Keratinocyte (primary cell): ENCODE measurements at regions not wholly inside any gene's neighbourhood (a gene's known extent, or its start where the extent isn't known, plus 50 kb on each side); places are given as distances from the start of the nearest gene placed in this dataset.

Experiments
- DNase-seq: peaks from one replicate; pipeline ENCODE4 v3.0.0-alpha.2; 2011; ENCODE audit warnings: low read depth, missing footprints, low spot score
- FAIRE-seq: peaks from 2 replicates; lab custom pipeline; 2011; peaks lifted over from hg19 to GRCh38; lab: Jason Lieb, UNC
- H2AFZ ChIP-seq: 2 replicates; pipeline ENCODE4 v1.6.0; 2012; ENCODE audit warnings: low read length, control low read depth, inconsistent platforms; ENCODE audit not compliant: control insufficient read depth
- H3K27ac ChIP-seq: 2 replicates; pipeline ENCODE4 v1.5.1; 2011; ENCODE audit warnings: low read length; ENCODE audit not compliant: control insufficient read depth, insufficient read depth
- H3K27me3 ChIP-seq: 3 replicates; pipeline ENCODE4 v1.6.0; 2011; ENCODE audit warnings: low read length; ENCODE audit not compliant: control insufficient read depth, insufficient read depth; ENCODE audit errors: extremely low read depth
- H3K36me3 ChIP-seq, 2 experiments: 2 replicates in 1 of 2; 3 replicates in 1 of 2; pipeline ENCODE4 v1.5.1; 2011; ENCODE audit warnings: low read length in 2 of 2, mild to moderate bottlenecking in 1 of 2; ENCODE audit not compliant: control insufficient read depth in 2 of 2, insufficient read depth in 2 of 2; ENCODE audit errors: extremely low read depth in 1 of 2
- H3K4me1 ChIP-seq: 3 replicates; pipeline ENCODE4 v1.5.1; 2011; ENCODE audit warnings: low read length; ENCODE audit not compliant: control insufficient read depth, insufficient read depth; ENCODE audit errors: extremely low read depth
- H3K4me2 ChIP-seq: 3 replicates; pipeline ENCODE4 v1.6.0; 2011; ENCODE audit warnings: low read depth, low read length; ENCODE audit not compliant: control insufficient read depth, insufficient read depth; ENCODE audit errors: extremely low read depth
- H3K4me3 ChIP-seq, 3 experiments: fragments of 200-600 bp in 1 of 3; sonication (generic) in 1 of 3; 2 replicates in 2 of 3; 3 replicates in 1 of 3; pipeline ENCODE4 v1.5.1; 2011 to 2016; ENCODE audit warnings: low read length in 3 of 3, mild to moderate bottlenecking in 3 of 3, control low read depth in 2 of 3, inconsistent platforms in 1 of 3, low read depth in 1 of 3, mixed read lengths in 1 of 3, mixed run types in 1 of 3, moderate library complexity in 1 of 3; ENCODE audit not compliant: control insufficient read depth in 2 of 3, insufficient read depth in 2 of 3; ENCODE audit errors: extremely low read depth in 1 of 3
- H3K79me2 ChIP-seq: 2 replicates; pipeline ENCODE4 v1.6.0; 2012; ENCODE audit warnings: low read length; ENCODE audit not compliant: control insufficient read depth, insufficient read depth
- H3K9ac ChIP-seq: 3 replicates; pipeline ENCODE4 v1.6.0; 2011; ENCODE audit warnings: low read length; ENCODE audit not compliant: control insufficient read depth, insufficient read depth; ENCODE audit errors: extremely low read depth
- H3K9me1 ChIP-seq: 3 replicates; pipeline ENCODE4 v1.6.0; 2011; ENCODE audit warnings: low read length; ENCODE audit not compliant: control insufficient read depth, insufficient read depth; ENCODE audit errors: extremely low read depth
- H3K9me3 ChIP-seq: 2 replicates; pipeline ENCODE4 v1.5.1; 2012; ENCODE audit warnings: low read depth, low read length; ENCODE audit not compliant: control insufficient read depth
- H4K20me1 ChIP-seq: 3 replicates; pipeline ENCODE4 v1.6.0; 2011; ENCODE audit warnings: low read length; ENCODE audit not compliant: control insufficient read depth, insufficient read depth; ENCODE audit errors: extremely low read depth
- CTCF ChIP-seq, 3 experiments: IDR thresholded peaks in 1 of 3; conservative IDR thresholded peaks in 1 of 3; optimal IDR thresholded peaks in 1 of 3; 2 replicates in 2 of 3; 3 replicates in 1 of 3; pipeline versions ENCODE3 to v1.5.1; 2011; ENCODE audit warnings: low read length in 3 of 3, mild to moderate bottlenecking in 3 of 3, moderate library complexity in 2 of 3, control low read depth in 1 of 3, inconsistent platforms in 1 of 3; ENCODE audit not compliant: insufficient read depth in 2 of 3; ENCODE audit errors: extremely low read depth in 1 of 3
- EZH2 ChIP-seq: IDR thresholded peaks from one replicate; pipeline ENCODE4 v1.6.1; 2012; ENCODE audit warnings: inconsistent platforms, mild to moderate bottlenecking, low read length, moderate library complexity
- dilution Hi-C: fragments of 300-500 bp; cut with MboI; formaldehyde crosslinking; loops from one replicate; pipeline ENCODE4 v1.7.0; 2020; ENCODE audit warnings: low sequenced_read_pairs; ENCODE audit not compliant: extremely low pct_ligation_motif_present

DNA sequence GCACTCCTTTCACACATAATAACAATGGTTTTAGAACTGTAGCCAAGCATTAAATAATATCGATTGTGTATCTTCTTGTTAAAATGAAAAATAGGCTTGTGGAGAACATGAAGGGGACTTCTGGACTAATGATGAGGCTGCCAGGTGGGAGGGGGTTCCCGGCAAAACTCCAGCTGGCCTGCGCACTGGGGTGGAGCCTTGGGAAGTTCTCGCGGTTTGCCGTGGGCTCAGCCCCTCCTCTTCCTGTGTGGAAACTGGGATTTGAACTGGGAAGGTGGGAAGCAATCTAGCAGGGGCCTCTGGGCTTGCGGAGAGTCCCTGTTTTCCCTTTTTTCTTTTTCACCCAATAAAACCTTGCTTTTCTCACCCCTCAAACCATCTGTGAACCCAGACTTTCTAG lies 113.7 kb upstream of the SLITRK1 start:
- Histone ChIP-seq H4K20me1 (no peaks in the 10 kb centered on the region), H3K4me1 (no peaks in the 10 kb centered on the region), H3K9ac (no peak overlapping the region), H3K9me3 (no peaks in the 10 kb centered on the region), H2AFZ (no peak overlapping the region), H3K4me2 (no peak overlapping the region), H3K36me3 (no peaks in the 10 kb centered on the region), H3K27ac (no peak overlapping the region), H3K4me3 (no peak overlapping the region), H3K79me2 (no peaks in the 10 kb centered on the region), H3K9me1 (no peaks in the 10 kb centered on the region), H3K27me3 (no peaks in the 10 kb centered on the region)
- TF ChIP-seq CTCF (optimal IDR thresholded peaks at IDR 0.05 in 1 of 3, IDR thresholded peaks at IDR 0.05 in 1 of 3, conservative IDR thresholded peaks at IDR 0.05 in 1 of 3; ENCODE audit: extremely low read depth in 1 of 3, insufficient read depth in 2 of 3, low read length in 3 of 3): no peak
- FAIRE-seq (no peak), DNase-seq (no peak)
- dilution Hi-C loops: loop anchor here (5.0 kb wide), 1 partner anchor 49 kb away; no protein-coding TSS in a partner anchor

- H3K27me3 ChIP-seq: no peaks in the 10 kb centered on the region
- no peak for TF ChIP-seq EZH2
- no peak overlapping the region for H3K27ac ChIP-seq
- H3K9me1 ChIP-seq: no peaks in the 10 kb centered on the region
- FAIRE-seq (no peak), DNase-seq (no peak)
- dilution Hi-C loops: no loop called here
- H3K36me3 ChIP-seq: no peaks in the 10 kb centered on the region
- no peak overlapping the region for H3K4me3 ChIP-seq
- no peaks in the 10 kb centered on the region for H3K4me1 ChIP-seq
- no peak overlapping the region for H2AFZ ChIP-seq
- H3K79me2 ChIP-seq: no peaks in the 10 kb centered on the region
- no peaks in the 10 kb centered on the region for H3K9me3 ChIP-seq
- no peaks in the 10 kb centered on the region for H4K20me1 ChIP-seq
- H3K9ac ChIP-seq: no peak overlapping the region
- no peak overlapping the region for H3K4me2 ChIP-seq
Measured at GRCh38 chr13:83992566-83993358, 110.5 kb upstream of the SLITRK1 start.

DNA sequence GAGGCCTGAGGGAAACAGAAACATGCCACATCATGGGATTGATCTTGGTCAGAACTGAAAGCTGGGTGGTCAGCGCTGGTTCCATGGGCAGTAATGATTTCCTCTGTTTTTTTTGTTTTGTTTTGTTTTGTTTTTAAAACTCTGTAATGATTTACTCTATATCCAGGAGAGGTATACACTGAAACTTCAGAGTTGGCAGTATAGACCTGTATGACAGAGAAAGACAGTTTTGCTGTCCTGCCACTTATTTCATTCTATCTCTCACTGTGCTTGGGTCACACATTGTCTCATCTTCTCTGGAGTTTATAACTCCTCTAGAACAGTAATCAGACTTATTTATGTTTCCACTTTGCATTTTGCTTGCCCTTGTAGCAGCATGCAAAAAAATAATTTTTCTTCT lies 105.1 kb upstream of the SLITRK1 start:
- H3K27ac ChIP-seq: no peak overlapping the region
- FAIRE-seq: no peak
- TF ChIP-seq CTCF (optimal IDR thresholded peaks at IDR 0.05 in 1 of 3, IDR thresholded peaks at IDR 0.05 in 1 of 3, conservative IDR thresholded peaks at IDR 0.05 in 1 of 3; ENCODE audit: extremely low read depth in 1 of 3, insufficient read depth in 2 of 3, low read length in 3 of 3): no peak
- no peak for TF ChIP-seq EZH2

More for the DNA sequence above, 105.1 kb upstream of the SLITRK1 start:
- Histone ChIP-seq H3K9me3 (no peaks in the 10 kb centered on the region), H3K9ac (no peak overlapping the region), H3K4me3 (no peak overlapping the region), H3K4me1 (no peaks in the 10 kb centered on the region), H3K27me3 (no peaks in the 10 kb centered on the region), H2AFZ (no peak overlapping the region), H4K20me1 (no peaks in the 10 kb centered on the region), H3K4me2 (no peak overlapping the region), H3K9me1 (no peaks in the 10 kb centered on the region), H3K79me2 (no peaks in the 10 kb centered on the region), H3K36me3 (no peaks in the 10 kb centered on the region)
- dilution Hi-C loops: no loop called here
- DNase-seq: no peak
